ENCODE measurements at regions not wholly inside any gene's neighbourhood (a gene's known extent, or its start where the extent isn't known, plus 50 kb on each side); places are given as distances from the start of the nearest gene placed in this dataset.
"Not testable (repeated sequence)": the region's sequence is repeated elsewhere in the genome, so short reads cannot be mapped to it uniquely, and the experiment has no call there.

GRCh38 chrX:53883196-53883595 is 161.1 kb downstream of the PHF8 start:
- H3K27ac Mint-ChIP-seq (ENCODE audit: unreplicated experiment), result peak overlapping the region; percentile 67
- CTCF ChIA-PET, result no interaction called here

GRCh38 chrX:53882331-53882730 is 161.9 kb downstream of the PHF8 start:
- intact Hi-C loops (cut with micrococcal nuclease; ENCODE audit: unreplicated experiment), result no loop called here
- ChIA-PET CTCF (no interaction called here), POLR2A (no interaction called here)
- DNase-seq, result peak; percentile 15 to 54
- Histone ChIP-seq H3K9me3 (no peaks in the 10 kb centered on the region), H3K4me1 (peaks cover 4% of the 10 kb centered on the region; the same call in 1 of the 2 replicates), H3K4me3 (ENCODE audit: low read depth, low read length) (no peak overlapping the region), H3K27me3 (replicated peaks; ENCODE audit: control insufficient read depth, insufficient read depth, low read length) (no peaks in the 10 kb centered on the region), H3K36me3 (ENCODE audit: control insufficient read depth, insufficient read depth, low read length) (no peaks in the 10 kb centered on the region)
- Mint-ChIP-seq H3K36me3 (ENCODE audit: insufficient read depth, unreplicated experiment) (no peaks in the 10 kb centered on the region), H3K4me3 (ENCODE audit: unreplicated experiment) (peak overlapping the region; percentile 12), H3K27ac (ENCODE audit: unreplicated experiment) (peak overlapping the region; percentile 67), H3K9me3 (ENCODE audit: unreplicated experiment) (no peaks in the 10 kb centered on the region), H3K27me3 (ENCODE audit: insufficient read depth, unreplicated experiment) (no peaks in the 10 kb centered on the region), H3K4me1 (ENCODE audit: low read depth, unreplicated experiment) (peaks cover 24% of the 10 kb centered on the region)
- no peak for TF ChIP-seq CTCF (IDR thresholded peaks at IDR 0.05; ENCODE audit: insufficient read depth in 1 of 2, low read depth in 1 of 2, low read length in 1 of 2, severe bottlenecking in 1 of 2, unreplicated experiment in 1 of 2)
- BruUV-seq (replicated peaks), result no TSS peak

More at GRCh38 chrX:53883196-53883595, 161.1 kb downstream of the PHF8 start:
- Mint-ChIP-seq H3K4me3 (ENCODE audit: unreplicated experiment) (no peak overlapping the region), H3K4me1 (ENCODE audit: low read depth, unreplicated experiment) (peaks cover 24% of the 10 kb centered on the region), H3K9me3 (ENCODE audit: unreplicated experiment) (no peaks in the 10 kb centered on the region), H3K36me3 (ENCODE audit: insufficient read depth, unreplicated experiment) (no peaks in the 10 kb centered on the region), H3K27me3 (ENCODE audit: insufficient read depth, unreplicated experiment) (no peaks in the 10 kb centered on the region)
- Histone ChIP-seq H3K9me3 (no peaks in the 10 kb centered on the region), H3K4me1 (peaks cover 4% of the 10 kb centered on the region; the same call in 1 of the 2 replicates), H3K27me3 (replicated peaks; ENCODE audit: control insufficient read depth, insufficient read depth, low read length) (no peaks in the 10 kb centered on the region), H3K36me3 (ENCODE audit: control insufficient read depth, insufficient read depth, low read length) (no peaks in the 10 kb centered on the region), H3K4me3 (ENCODE audit: low read depth, low read length) (no peak overlapping the region)
- no peak for TF ChIP-seq CTCF (IDR thresholded peaks at IDR 0.05; ENCODE audit: insufficient read depth in 1 of 2, low read depth in 1 of 2, low read length in 1 of 2, severe bottlenecking in 1 of 2, unreplicated experiment in 1 of 2)
- BruUV-seq (replicated peaks), result no TSS peak
- intact Hi-C loops (cut with micrococcal nuclease; ENCODE audit: unreplicated experiment), result no loop called here
- POLR2A ChIA-PET, result no interaction called here
- no peak for DNase-seq

- POLR2A ChIA-PET; H3K36me3 Mint-ChIP-seq (ENCODE audit: insufficient read depth, unreplicated experiment); H3K4me3 ChIP-seq (ENCODE audit: low read depth, low read length); H3K27me3 Mint-ChIP-seq (ENCODE audit: insufficient read depth, unreplicated experiment); H3K4me1 ChIP-seq; BruUV-seq (replicated peaks); H3K27me3 ChIP-seq (replicated peaks; ENCODE audit: control insufficient read depth, insufficient read depth, low read length); CTCF ChIA-PET; H3K9me3 Mint-ChIP-seq (ENCODE audit: unreplicated experiment); H3K27ac Mint-ChIP-seq (ENCODE audit: unreplicated experiment); DNase-seq; H3K4me3 Mint-ChIP-seq (ENCODE audit: unreplicated experiment); H3K36me3 ChIP-seq (ENCODE audit: control insufficient read depth, insufficient read depth, low read length); H3K9me3 ChIP-seq; intact Hi-C loops (cut with micrococcal nuclease; ENCODE audit: unreplicated experiment): not testable (repeated sequence)
- peaks cover 24% of the 10 kb centered on the region for H3K4me1 Mint-ChIP-seq (ENCODE audit: low read depth, unreplicated experiment)
These were observed 163.5 kb downstream of the PHF8 start for GRCh38 chrX:53880786-53881185.

- H3K27me3 Mint-ChIP-seq (ENCODE audit: insufficient read depth, unreplicated experiment), result peaks cover 3% of the 10 kb centered on the region
- BruUV-seq (replicated peaks), result no TSS peak
These were observed 173.4 kb upstream of the HUWE1 start for GRCh38 chrX:53859890-53860289.

More at GRCh38 chrX:53859890-53860289, 173.4 kb upstream of the HUWE1 start:
- Histone ChIP-seq H3K36me3 (ENCODE audit: control insufficient read depth, insufficient read depth, low read length) (no peaks in the 10 kb centered on the region), H3K9me3 (no peaks in the 10 kb centered on the region), H3K4me3 (ENCODE audit: low read depth, low read length) (no peak overlapping the region), H3K27me3 (replicated peaks; ENCODE audit: control insufficient read depth, insufficient read depth, low read length) (no peaks in the 10 kb centered on the region), H3K4me1 (no peaks in the 10 kb centered on the region)
- TF ChIP-seq CTCF (IDR thresholded peaks at IDR 0.05; ENCODE audit: insufficient read depth in 1 of 2, low read depth in 1 of 2, low read length in 1 of 2, severe bottlenecking in 1 of 2, unreplicated experiment in 1 of 2), result no peak
- intact Hi-C loops (cut with micrococcal nuclease; ENCODE audit: unreplicated experiment), result no loop called here
- DNase-seq, result no peak
- Mint-ChIP-seq H3K36me3 (ENCODE audit: insufficient read depth, unreplicated experiment) (no peaks in the 10 kb centered on the region), H3K4me3 (ENCODE audit: unreplicated experiment) (no peak overlapping the region), H3K9me3 (ENCODE audit: unreplicated experiment) (no peaks in the 10 kb centered on the region), H3K4me1 (ENCODE audit: low read depth, unreplicated experiment) (no peaks in the 10 kb centered on the region), H3K27ac (ENCODE audit: unreplicated experiment) (no peak overlapping the region)
- ChIA-PET POLR2A (no interaction called here), CTCF (no interaction called here)

Measured in Caco-2 (cell line).